CD4-positive, alpha-beta T cell (primary cell): ENCODE measurements at regions not wholly inside any gene's neighbourhood (a gene's known extent, or its start where the extent isn't known, plus 50 kb on each side); places are given as distances from the start of the nearest gene placed in this dataset.

ENCODE experiments used
- ATAC-seq: fragments of 200-7000 bp; cut with Tn5 transposase; one replicate; pipeline ENCODE4 v1.10.0; 2022; ENCODE audit warnings: mild to moderate bottlenecking; ENCODE audit not compliant: poor library complexity
- CTCF ChIA-PET: fragments of 350-600 bp; sonication (Branson Sonifier 250); formaldehyde crosslinking; loops from one replicate; lab custom pipeline; 2021; ENCODE audit warnings: antibody characterized with exemption, inconsistent platforms; lab: Charles Lee
- POLR2A ChIA-PET: fragments of 350-600 bp; sonication (Branson Sonifier 250); formaldehyde crosslinking; loops from one replicate; lab custom pipeline; 2021; ENCODE audit warnings: antibody characterized with exemption, inconsistent platforms; lab: Charles Lee
- DNase-seq, 14 experiments: peaks; one replicate each; pipeline ENCODE4 v3.0.0-alpha.2; 2013 to 2020; ENCODE audit warnings: mixed read lengths in 2 of 14
- H3K27ac ChIP-seq, 2 donors: one replicate each; pipeline versions ENCODE4 v1.5.1 to v1.7.0; 2013; ENCODE audit warnings: low read length in 2 of 2, low read depth in 1 of 2, mild to moderate bottlenecking in 1 of 2
- H3K27me3 ChIP-seq, 2 experiments: 1 replicate in 1 of 2; 2 replicates in 1 of 2; pipeline versions ENCODE4 v1.6.1 to v1.7.0; 2013; ENCODE audit warnings: low read length in 2 of 2, control low read depth in 1 of 2, mild to moderate bottlenecking in 1 of 2, moderate library complexity in 1 of 2; ENCODE audit not compliant: insufficient read depth in 2 of 2, control insufficient read depth in 1 of 2
- H3K36me3 ChIP-seq: one replicate; pipeline ENCODE4 v1.6.1; 2013; ENCODE audit warnings: low read length, control low read depth; ENCODE audit not compliant: insufficient read depth
- H3K4me1 ChIP-seq: one replicate; pipeline ENCODE4 v1.6.1; 2013; ENCODE audit warnings: low read length, control low read depth; ENCODE audit not compliant: insufficient read depth
- H3K4me3 ChIP-seq: one replicate; pipeline ENCODE4 v1.5.1; 2013; ENCODE audit warnings: mild to moderate bottlenecking, low read length, moderate library complexity
- H3K9me3 ChIP-seq, 2 experiments: 1 replicate in 1 of 2; 2 replicates in 1 of 2; pipeline versions ENCODE4 v1.6.1 to v1.7.0; 2013; ENCODE audit warnings: low read length in 2 of 2, mild to moderate bottlenecking in 2 of 2, control low read depth in 1 of 2, moderate library complexity in 1 of 2; ENCODE audit not compliant: control insufficient read depth in 1 of 2, insufficient read depth in 1 of 2
- H3K27ac Mint-ChIP-seq: one replicate; pipeline ENCODE4 v1.8.0; 2020; ENCODE audit warnings: mixed read lengths
- H3K27me3 Mint-ChIP-seq: one replicate; pipeline ENCODE4 v1.8.0; 2021; ENCODE audit warnings: mixed read lengths
- H3K36me3 Mint-ChIP-seq: one replicate; pipeline ENCODE4 v1.8.0; 2021; ENCODE audit warnings: low read depth, mixed read lengths
- H3K4me1 Mint-ChIP-seq: one replicate; pipeline ENCODE4 v1.8.0; 2021; ENCODE audit warnings: low read depth, mixed read lengths
- H3K4me3 Mint-ChIP-seq: one replicate; pipeline ENCODE4 v1.8.0; 2020; ENCODE audit warnings: mild to moderate bottlenecking, mixed read lengths
- H3K9me3 Mint-ChIP-seq: one replicate; pipeline ENCODE4 v1.8.0; 2020; ENCODE audit warnings: mixed read lengths
- intact Hi-C, 2 experiments: fragments of 100-400 bp; cut with DNase I in 1 of 2; cut with micrococcal nuclease in 1 of 2; formaldehyde crosslinking; loops; one replicate each; pipeline versions ENCODE4 v1.15.1 to v1.9.0; 2023 to 2025; cut with DNase I, micrococcal nuclease
- TF ChIP-seq, protein P1 (sequence below): fragments of 200-600 bp; IDR thresholded peaks from one replicate; pipeline ENCODE4 v1.8.0; 2022; ENCODE audit warnings: antibody characterized with exemption, mild to moderate bottlenecking

DNA sequence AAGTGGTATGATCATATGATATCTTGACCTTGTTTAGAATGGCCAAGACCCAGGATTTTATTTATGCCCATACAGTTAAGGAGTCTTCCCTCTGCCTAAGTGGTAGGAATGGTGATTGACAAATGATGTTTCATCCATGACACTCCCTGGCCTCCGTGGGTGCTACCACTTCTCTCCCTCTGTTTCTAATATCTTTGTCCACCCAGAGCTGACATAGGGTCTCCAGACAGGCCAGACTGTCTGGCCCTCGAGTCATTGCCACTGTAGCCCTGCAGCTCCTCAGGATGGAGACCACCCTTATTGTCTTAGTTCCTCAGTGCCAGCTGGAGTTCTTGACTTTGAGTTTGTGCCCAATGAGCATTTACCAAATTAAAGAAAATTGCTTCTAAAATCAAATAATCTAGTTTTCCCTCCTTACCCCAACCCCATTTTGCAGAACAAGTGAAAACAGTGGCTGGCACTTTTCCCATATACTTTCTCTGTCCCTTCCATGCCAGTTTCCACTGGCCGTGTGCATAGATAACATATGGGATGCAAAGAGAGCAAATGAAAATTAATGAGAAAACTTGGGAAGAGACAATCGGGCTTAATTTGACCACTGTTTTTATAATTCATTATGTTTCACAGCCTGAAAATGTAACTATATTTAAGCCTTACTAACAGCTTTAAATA, 235.7 kb downstream of the NSG2 start:
- Mint-ChIP-seq H3K27ac (no peak overlapping the region), H3K36me3 (no peaks in the 10 kb centered on the region), H3K4me1 (no peaks in the 10 kb centered on the region), H3K4me3 (no peak overlapping the region), H3K27me3 (peaks cover 22% of the 10 kb centered on the region), H3K9me3 (no peaks in the 10 kb centered on the region)
- CTCF ChIA-PET, result no interaction called here
- intact Hi-C loops, result no loop called here
- Histone ChIP-seq H3K9me3 (peaks cover 0 to 3% of the 10 kb centered on the region in 2 experiments), H3K36me3 (no peaks in the 10 kb centered on the region), H3K4me1 (no peaks in the 10 kb centered on the region), H3K27ac (no peak overlapping the region), H3K4me3 (no peak overlapping the region), H3K27me3 (peaks cover 0 to 3% of the 10 kb centered on the region in 2 experiments)
- TF ChIP-seq, protein P1, sequence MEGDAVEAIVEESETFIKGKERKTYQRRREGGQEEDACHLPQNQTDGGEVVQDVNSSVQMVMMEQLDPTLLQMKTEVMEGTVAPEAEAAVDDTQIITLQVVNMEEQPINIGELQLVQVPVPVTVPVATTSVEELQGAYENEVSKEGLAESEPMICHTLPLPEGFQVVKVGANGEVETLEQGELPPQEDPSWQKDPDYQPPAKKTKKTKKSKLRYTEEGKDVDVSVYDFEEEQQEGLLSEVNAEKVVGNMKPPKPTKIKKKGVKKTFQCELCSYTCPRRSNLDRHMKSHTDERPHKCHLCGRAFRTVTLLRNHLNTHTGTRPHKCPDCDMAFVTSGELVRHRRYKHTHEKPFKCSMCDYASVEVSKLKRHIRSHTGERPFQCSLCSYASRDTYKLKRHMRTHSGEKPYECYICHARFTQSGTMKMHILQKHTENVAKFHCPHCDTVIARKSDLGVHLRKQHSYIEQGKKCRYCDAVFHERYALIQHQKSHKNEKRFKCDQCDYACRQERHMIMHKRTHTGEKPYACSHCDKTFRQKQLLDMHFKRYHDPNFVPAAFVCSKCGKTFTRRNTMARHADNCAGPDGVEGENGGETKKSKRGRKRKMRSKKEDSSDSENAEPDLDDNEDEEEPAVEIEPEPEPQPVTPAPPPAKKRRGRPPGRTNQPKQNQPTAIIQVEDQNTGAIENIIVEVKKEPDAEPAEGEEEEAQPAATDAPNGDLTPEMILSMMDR, result no peak
- POLR2A ChIA-PET, result no interaction called here
- DNase-seq (no peak), ATAC-seq (no peak)

DNA sequence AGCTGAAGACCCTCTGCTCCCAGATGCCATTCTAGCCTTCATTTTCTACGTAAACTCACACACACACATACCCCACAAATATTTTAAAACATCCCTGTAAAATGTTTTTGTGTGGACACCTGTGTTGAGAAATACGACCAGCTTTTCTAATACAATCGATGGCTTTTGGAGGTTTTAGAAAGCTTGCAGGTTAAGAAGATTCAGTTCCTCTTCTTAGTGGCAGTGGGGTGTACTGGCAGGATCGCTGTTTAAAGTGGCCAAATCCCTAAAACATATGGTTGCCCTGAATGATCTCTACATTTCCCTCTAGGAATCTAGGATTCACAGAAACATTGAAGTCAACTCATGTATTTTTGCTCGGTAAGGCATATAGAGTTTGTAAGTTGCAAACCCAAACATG, 236.3 kb downstream of the NSG2 start:
- ChIA-PET POLR2A (no interaction called here), CTCF (no interaction called here)
- TF ChIP-seq, protein P1, result no peak
- ATAC-seq (no peak), DNase-seq (no peak)
- H3K36me3 ChIP-seq, result no peaks in the 10 kb centered on the region
- H3K27ac ChIP-seq, result no peak overlapping the region
- intact Hi-C loops, result no loop called here
- H3K27me3 Mint-ChIP-seq, result peaks cover 22% of the 10 kb centered on the region
- no peak overlapping the region for H3K4me3 ChIP-seq
- H3K9me3 ChIP-seq, result peaks cover 0 to 3% of the 10 kb centered on the region in 2 experiments
- H3K4me1 ChIP-seq, result no peaks in the 10 kb centered on the region
- no peak overlapping the region for H3K4me3 Mint-ChIP-seq
- H3K27ac Mint-ChIP-seq, result no peak overlapping the region
- H3K27me3 ChIP-seq, result peaks cover 0 to 3% of the 10 kb centered on the region in 2 experiments
- no peaks in the 10 kb centered on the region for H3K9me3 Mint-ChIP-seq
- no peaks in the 10 kb centered on the region for H3K4me1 Mint-ChIP-seq
- H3K36me3 Mint-ChIP-seq, result no peaks in the 10 kb centered on the region

DNA sequence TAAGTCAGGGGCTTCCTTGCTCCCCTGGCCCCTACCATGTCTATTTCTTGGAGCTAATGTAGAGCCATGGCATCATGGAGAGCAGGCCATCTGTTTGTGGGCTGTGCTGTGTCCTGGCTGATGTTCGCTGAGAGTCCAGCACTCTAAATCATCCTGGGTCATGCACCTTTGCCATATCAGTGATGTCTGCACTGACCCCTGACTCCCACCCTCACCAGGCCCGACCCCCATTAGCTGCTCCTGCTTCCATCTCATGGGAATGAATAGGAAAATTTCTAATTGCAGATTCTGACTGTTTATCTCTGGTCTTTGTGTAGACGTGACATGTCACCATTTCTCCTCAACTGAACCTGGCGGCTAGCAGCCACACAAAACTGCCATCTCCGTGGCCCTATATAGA, 236.9 kb downstream of the NSG2 start:
- intact Hi-C loops, result no loop called here
- POLR2A ChIA-PET, result no interaction called here
- DNase-seq, result no peak
- CTCF ChIA-PET, result no interaction called here
- Histone ChIP-seq H3K4me1 (no peaks in the 10 kb centered on the region), H3K9me3 (no peaks in the 10 kb centered on the region), H3K27ac (no peak overlapping the region), H3K27me3 (peaks cover 0 to 3% of the 10 kb centered on the region in 2 experiments), H3K36me3 (no peaks in the 10 kb centered on the region), H3K4me3 (no peak overlapping the region)
- ATAC-seq, result no peak
- H3K9me3 Mint-ChIP-seq, result no peaks in the 10 kb centered on the region
- no peak overlapping the region for H3K27ac Mint-ChIP-seq
- H3K27me3 Mint-ChIP-seq, result peaks cover 22% of the 10 kb centered on the region
- TF ChIP-seq, protein P1, result no peak
- H3K4me1 Mint-ChIP-seq, result no peaks in the 10 kb centered on the region
- no peaks in the 10 kb centered on the region for H3K36me3 Mint-ChIP-seq
- H3K4me3 Mint-ChIP-seq, result no peak overlapping the region
